ACC112 (cell line): ENCODE measurements at regions not wholly inside any gene's neighbourhood (a gene's known extent, or its start where the extent isn't known, plus 50 kb on each side); places are given as distances from the start of the nearest gene placed in this dataset.

Experiments used
- H2AFZ ChIP-seq: fragments of 200-600 bp; sonication (generic); one replicate; pipeline ENCODE4 v1.6.0; 2017; ENCODE audit warnings: antibody characterized with exemption, low read length; ENCODE audit not compliant: unreplicated experiment
- H3K27ac ChIP-seq: fragments of 200-600 bp; sonication (generic); 2 replicates; pipeline ENCODE4 v1.5.1; 2014; ENCODE audit warnings: low read depth, mild to moderate bottlenecking, antibody characterized with exemption, low read length, moderate library complexity
- H3K27me3 ChIP-seq: fragments of 200-600 bp; sonication (generic); 2 replicates; pipeline ENCODE4 v1.6.1; 2014; ENCODE audit warnings: mild to moderate bottlenecking, antibody characterized with exemption, low read length, moderate library complexity, mixed read lengths; ENCODE audit not compliant: insufficient read depth
- H3K36me3 ChIP-seq: fragments of 200-600 bp; sonication (generic); 2 replicates; pipeline ENCODE4 v1.6.1; 2016; ENCODE audit warnings: mild to moderate bottlenecking, antibody characterized with exemption, low read length, moderate library complexity, mixed read lengths; ENCODE audit not compliant: insufficient read depth
- H3K4me1 ChIP-seq: fragments of 200-600 bp; sonication (generic); one replicate; pipeline ENCODE4 v1.6.1; 2016; ENCODE audit warnings: low read length, mixed read lengths; ENCODE audit not compliant: insufficient read depth, unreplicated experiment, control insufficient read depth
- H3K4me3 ChIP-seq: fragments of 200-600 bp; sonication (generic); 2 replicates; pipeline ENCODE4 v1.5.1; 2014; ENCODE audit warnings: mild to moderate bottlenecking, low read depth, low read length
- H3K79me2 ChIP-seq: fragments of 200-600 bp; sonication (generic); one replicate; pipeline ENCODE4 v1.6.0; 2016; ENCODE audit warnings: low read length; ENCODE audit not compliant: control insufficient read depth, unreplicated experiment, insufficient read depth

GRCh38 chr5:30959238-30959637 is 234.2 kb upstream of the CDH6 start:
- Histone ChIP-seq H2AFZ (no peak overlapping the region), H3K4me3 (no peak overlapping the region), H3K4me1 (no peaks in the 10 kb centered on the region), H3K27ac (no peak overlapping the region), H3K27me3 (no peaks in the 10 kb centered on the region), H3K79me2 (no peaks in the 10 kb centered on the region), H3K36me3 (no peaks in the 10 kb centered on the region)

- Histone ChIP-seq H3K4me1 (no peaks in the 10 kb centered on the region), H3K79me2 (no peaks in the 10 kb centered on the region), H2AFZ (no peak overlapping the region), H3K4me3 (no peak overlapping the region), H3K36me3 (no peaks in the 10 kb centered on the region), H3K27me3 (no peaks in the 10 kb centered on the region), H3K27ac (no peak overlapping the region)
These were observed 235.9 kb upstream of the CDH6 start for GRCh38 chr5:30957591-30957990.

- no peaks in the 10 kb centered on the region for H3K79me2 ChIP-seq
- H3K27ac ChIP-seq = no peak overlapping the region
- H3K27me3 ChIP-seq = no peaks in the 10 kb centered on the region
- no peak overlapping the region for H2AFZ ChIP-seq
- H3K4me3 ChIP-seq = no peak overlapping the region
- H3K4me1 ChIP-seq = no peaks in the 10 kb centered on the region
- H3K36me3 ChIP-seq = no peaks in the 10 kb centered on the region
These were observed 237.2 kb upstream of the CDH6 start for GRCh38 chr5:30956251-30956650.

- no peak overlapping the region for H3K27ac ChIP-seq
- no peak overlapping the region for H2AFZ ChIP-seq
- no peaks in the 10 kb centered on the region for H3K27me3 ChIP-seq
- H3K79me2 ChIP-seq = no peaks in the 10 kb centered on the region
- H3K4me3 ChIP-seq = no peak overlapping the region
- H3K36me3 ChIP-seq = no peaks in the 10 kb centered on the region
- H3K4me1 ChIP-seq = no peaks in the 10 kb centered on the region
These were observed 256.4 kb upstream of the CDH6 start for GRCh38 chr5:30937070-30937469.

GRCh38 chr5:30933599-30933998 is 259.9 kb upstream of the CDH6 start:
- H3K4me3 ChIP-seq = no peak overlapping the region
- H3K4me1 ChIP-seq = no peaks in the 10 kb centered on the region
- no peak overlapping the region for H2AFZ ChIP-seq
- H3K27ac ChIP-seq = no peak overlapping the region
- H3K79me2 ChIP-seq = no peaks in the 10 kb centered on the region
- H3K36me3 ChIP-seq = no peaks in the 10 kb centered on the region
- no peaks in the 10 kb centered on the region for H3K27me3 ChIP-seq

GRCh38 chr5:30932273-30933017 is 261.0 kb upstream of the CDH6 start:
- Histone ChIP-seq H3K27ac (no peak overlapping the region), H3K27me3 (no peaks in the 10 kb centered on the region), H3K4me3 (no peak overlapping the region), H3K4me1 (no peaks in the 10 kb centered on the region), H3K79me2 (no peaks in the 10 kb centered on the region), H2AFZ (no peak overlapping the region), H3K36me3 (no peaks in the 10 kb centered on the region)

GRCh38 chr5:30930736-30931135 is 262.8 kb upstream of the CDH6 start:
- no peaks in the 10 kb centered on the region for H3K79me2 ChIP-seq
- no peaks in the 10 kb centered on the region for H3K4me1 ChIP-seq
- H3K27me3 ChIP-seq = no peaks in the 10 kb centered on the region
- no peak overlapping the region for H2AFZ ChIP-seq
- H3K27ac ChIP-seq = no peak overlapping the region
- no peak overlapping the region for H3K4me3 ChIP-seq
- H3K36me3 ChIP-seq = no peaks in the 10 kb centered on the region

- no peaks in the 10 kb centered on the region for H3K4me1 ChIP-seq
- H3K4me3 ChIP-seq = no peak overlapping the region
- no peaks in the 10 kb centered on the region for H3K79me2 ChIP-seq
- H3K27me3 ChIP-seq = no peaks in the 10 kb centered on the region
- no peak overlapping the region for H2AFZ ChIP-seq
- H3K27ac ChIP-seq = no peak overlapping the region
- H3K36me3 ChIP-seq = no peaks in the 10 kb centered on the region
These were observed 264.5 kb upstream of the CDH6 start for GRCh38 chr5:30928956-30929355.

GRCh38 chr5:30926218-30926617 is 267.3 kb upstream of the CDH6 start:
- H3K4me1 ChIP-seq = no peaks in the 10 kb centered on the region
- H3K27ac ChIP-seq = no peak overlapping the region
- no peaks in the 10 kb centered on the region for H3K36me3 ChIP-seq
- H3K79me2 ChIP-seq = no peaks in the 10 kb centered on the region
- H3K4me3 ChIP-seq = no peak overlapping the region
- no peak overlapping the region for H2AFZ ChIP-seq
- H3K27me3 ChIP-seq = no peaks in the 10 kb centered on the region

GRCh38 chr5:30921388-30921787 is 272.1 kb upstream of the CDH6 start:
- Histone ChIP-seq H3K4me1 (no peaks in the 10 kb centered on the region), H3K27ac (no peak overlapping the region), H3K79me2 (no peaks in the 10 kb centered on the region), H2AFZ (no peak overlapping the region), H3K36me3 (no peaks in the 10 kb centered on the region), H3K4me3 (no peak overlapping the region), H3K27me3 (no peaks in the 10 kb centered on the region)

- Histone ChIP-seq H3K79me2 (no peaks in the 10 kb centered on the region), H3K4me1 (no peaks in the 10 kb centered on the region), H3K27me3 (no peaks in the 10 kb centered on the region), H3K4me3 (no peak overlapping the region), H3K27ac (no peak overlapping the region), H3K36me3 (no peaks in the 10 kb centered on the region), H2AFZ (no peak overlapping the region)
These were observed 275.3 kb upstream of the CDH6 start for GRCh38 chr5:30918171-30918570.
